Endothelial cell of umbilical vein (primary cell): ENCODE measurements at regions not wholly inside any gene's neighbourhood (a gene's known extent, or its start where the extent isn't known, plus 50 kb on each side); places are given as distances from the start of the nearest gene placed in this dataset.

ENCODE experiments used
- CTCF ChIP-seq, 2 donors: IDR thresholded peaks; 1 replicate in 1 of 2; 2 replicates in 1 of 2; pipeline ENCODE4 v1.5.1; 2011; ENCODE audit warnings: low read length in 2 of 2, mild to moderate bottlenecking in 2 of 2, moderate library complexity in 2 of 2, control low read depth in 1 of 2, inconsistent platforms in 1 of 2, low read depth in 1 of 2; ENCODE audit not compliant: insufficient read depth in 1 of 2; ENCODE audit errors: extremely low read depth in 1 of 2
- MAX ChIP-seq: IDR thresholded peaks from 2 replicates; pipeline ENCODE4 v1.6.1; 2011; ENCODE audit not compliant: insufficient read depth, insufficient read length
- MYC ChIP-seq: IDR thresholded peaks from one replicate; pipeline ENCODE4 v1.6.1; 2011; ENCODE audit warnings: mild to moderate bottlenecking, low read depth, low read length
- POLR2A ChIP-seq: IDR thresholded peaks from 2 replicates; pipeline ENCODE4 v1.6.1; 2012; ENCODE audit warnings: low read depth, mild to moderate bottlenecking, control low read depth, low read length
- POLR2AphosphoS5 ChIP-seq: IDR thresholded peaks from 2 replicates; pipeline ENCODE4 v1.6.1; 2012; ENCODE audit warnings: low read depth, mild to moderate bottlenecking, control low read depth, low read length, moderate library complexity; ENCODE audit not compliant: insufficient read depth

GRCh38 chr13:50521006-50521830, 322.3 kb downstream of the DLEU7 start:
- TF ChIP-seq CTCF (IDR thresholded peaks at IDR 0.05; ENCODE audit: extremely low read depth in 1 of 2, insufficient read depth in 1 of 2, low read depth in 1 of 2, low read length in 2 of 2) (no peak), POLR2AphosphoS5 (no peak), MAX (no peak), POLR2A (no peak), MYC (no peak)
